ENCODE measurements at regions not wholly inside any gene's neighbourhood (a gene's known extent, or its start where the extent isn't known, plus 50 kb on each side); places are given as distances from the start of the nearest gene placed in this dataset.
"Not testable (repeated sequence)": the region's sequence is repeated elsewhere in the genome, so short reads cannot be mapped to it uniquely, and the experiment has no call there.

GRCh38 chr14:53252141-53252540 lies 99.0 kb upstream of the DDHD1 start:
- no peak for DNase-seq

- DNase-seq, result no peak
Observed at GRCh38 chr14:53249059-53249458, 95.9 kb upstream of the DDHD1 start.

GRCh38 chr14:53247596-53248370 lies 94.7 kb upstream of the DDHD1 start:
- no peak for DNase-seq

GRCh38 chr14:53242898-53243297 lies 89.8 kb upstream of the DDHD1 start:
- DNase-seq, result not testable (repeated sequence)

- no peak for DNase-seq
Observed at GRCh38 chr14:53237488-53237887, 84.4 kb upstream of the DDHD1 start.

- no peak for DNase-seq
Observed at GRCh38 chr14:53236708-53237107, 83.6 kb upstream of the DDHD1 start.

- no peak for DNase-seq
Observed at GRCh38 chr14:53231171-53231570, 78.0 kb upstream of the DDHD1 start.

GRCh38 chr14:53228966-53229365 lies 75.8 kb upstream of the DDHD1 start:
- no peak for DNase-seq

- DNase-seq, result no peak
Observed at GRCh38 chr14:53227154-53227718, 74.1 kb upstream of the DDHD1 start.

- no peak for DNase-seq
Observed at GRCh38 chr14:53226553-53226952, 73.4 kb upstream of the DDHD1 start.

- no peak for DNase-seq
Observed at GRCh38 chr14:53220914-53221313, 67.8 kb upstream of the DDHD1 start.

GRCh38 chr14:53218161-53218560 lies 65.0 kb upstream of the DDHD1 start:
- DNase-seq, result no peak

GRCh38 chr14:53217316-53217994 lies 64.3 kb upstream of the DDHD1 start:
- peak; percentile 70 to 85 for DNase-seq

- DNase-seq, result not testable (repeated sequence)
Observed at GRCh38 chr14:53216955-53217315, 63.8 kb upstream of the DDHD1 start.

- not testable (repeated sequence) for DNase-seq
Observed at GRCh38 chr14:53216478-53216877, 63.4 kb upstream of the DDHD1 start.

- no peak for DNase-seq
Observed at GRCh38 chr14:53215101-53215500, 62.0 kb upstream of the DDHD1 start.

- DNase-seq, result no peak
Observed at GRCh38 chr14:53214384-53214783, 61.3 kb upstream of the DDHD1 start.

- DNase-seq, result no peak
Observed at GRCh38 chr14:53213761-53214160, 60.6 kb upstream of the DDHD1 start.

- DNase-seq, result peak; percentile 50 to 73
Observed at GRCh38 chr14:53209370-53209769, 56.2 kb upstream of the DDHD1 start.
